Stomach (tissue), 8 donors: ENCODE measurements at regions not wholly inside any gene's neighbourhood (a gene's known extent, or its start where the extent isn't known, plus 50 kb on each side); places are given as distances from the start of the nearest gene placed in this dataset.

Experiments used
- DNase-seq, 2 donors: peaks; one replicate each; pipeline versions ENCODE4 v3.0.0 to v3.0.0-alpha.2; 2013 to 2019
- H3K27ac ChIP-seq, 5 donors: fragments of 200-600 bp in 4 of 5; sonication (generic) in 4 of 5; one replicate each; pipeline ENCODE4 v1.5.1; 2013 to 2019; ENCODE audit warnings: mild to moderate bottlenecking in 1 of 5, moderate library complexity in 1 of 5
- H3K27me3 ChIP-seq, 3 donors: fragments of 200-600 bp; sonication (generic); one replicate each; pipeline ENCODE4 v1.5.1; 2017 to 2019; ENCODE audit warnings: mixed run types in 1 of 3
- H3K36me3 ChIP-seq, 4 donors: fragments of 200-600 bp; sonication (generic); 1 replicate in 3 of 4; 2 replicates in 1 of 4; pipeline ENCODE4 v1.5.1; 2016 to 2019
- H3K4me1 ChIP-seq, 4 donors: fragments of 200-600 bp; sonication (generic); one replicate each; pipeline ENCODE4 v1.5.1; 2016 to 2019
- H3K4me3 ChIP-seq, 4 donors: fragments of 200-600 bp; sonication (generic) in 3 of 4; one replicate each; pipeline ENCODE4 v1.5.1; 2016 to 2019; ENCODE audit warnings: mild to moderate bottlenecking in 1 of 4
- H3K9me3 ChIP-seq, 4 donors: fragments of 200-600 bp; sonication (generic); one replicate each; pipeline ENCODE4 v1.5.1; 2016 to 2019
- EP300 ChIP-seq: sonication (generic); formaldehyde crosslinking; IDR thresholded peaks from one replicate; pipeline ENCODE4 v1.6.1; 2017; ENCODE audit warnings: antibody characterized with exemption
- POLR2A ChIP-seq, 4 donors: fragments of 450-650 bp; IDR thresholded peaks; one replicate each; pipeline ENCODE4 v1.6.1; 2016; ENCODE audit warnings: antibody characterized with exemption in 4 of 4, control low read depth in 2 of 4, mild to moderate bottlenecking in 1 of 4, moderate library complexity in 1 of 4
- POLR2AphosphoS5 ChIP-seq, 3 donors: sonication (generic); formaldehyde crosslinking; IDR thresholded peaks; one replicate each; pipeline ENCODE4 v1.6.1; 2016; ENCODE audit warnings: antibody characterized with exemption in 3 of 3
- WGBS, 5 donors: extraction: QIAGEN DNeasy Blood & Tissue Kit in 3 of 5; methylation state at CpG; one replicate each; pipeline versions ENCODE4 v1.1.5 to v1.1.7; 2013 to 2018; 5-methylcytosine and 5-hydroxymethylcytosine counted together
- intact Hi-C: fragments of 100-400 bp; cut with DNase I; formaldehyde crosslinking; loops from one replicate; pipeline ENCODE4 v1.15.1; 2023; ENCODE audit warnings: low total_unique reads
- TF ChIP-seq, protein P1 (sequence below), 7 experiments: fragments of 450-650 bp in 4 of 7; fragments of 200-600 bp in 3 of 7; sonication (generic) in 3 of 7; IDR thresholded peaks; one replicate each; pipeline ENCODE4 v1.5.1; 2016 to 2019; ENCODE audit warnings: antibody characterized with exemption in 7 of 7, control low read depth in 2 of 7, mild to moderate bottlenecking in 1 of 7
- donor health status: healthy with polysubstance abuse.
- donor health status: Bipolar disorder and iron deficiency.
- donor health status: healthy.

GRCh38 chrX:9191392-9191791 lies 157.5 kb upstream of the FAM9B start:
- WGBS, 5 donors: 85 to 95% (median 93%) methylated on average over 5 of the region's 5 CpGs
- H3K27ac ChIP-seq: no peak overlapping the region
- H3K9me3 ChIP-seq: no peaks in the 10 kb centered on the region
- no peaks in the 10 kb centered on the region for H3K4me1 ChIP-seq
- H3K27me3 ChIP-seq: no peaks in the 10 kb centered on the region
- H3K36me3 ChIP-seq: no peaks in the 10 kb centered on the region
- intact Hi-C loops: no loop called here
- DNase-seq: no peak
- H3K4me3 ChIP-seq: no peak overlapping the region
- TF ChIP-seq POLR2AphosphoS5 (IDR thresholded peaks at IDR 0.05) (no peak), POLR2A (IDR thresholded peaks at IDR 0.05) (no peak), EP300 (no peak)
- TF ChIP-seq, protein P1, sequence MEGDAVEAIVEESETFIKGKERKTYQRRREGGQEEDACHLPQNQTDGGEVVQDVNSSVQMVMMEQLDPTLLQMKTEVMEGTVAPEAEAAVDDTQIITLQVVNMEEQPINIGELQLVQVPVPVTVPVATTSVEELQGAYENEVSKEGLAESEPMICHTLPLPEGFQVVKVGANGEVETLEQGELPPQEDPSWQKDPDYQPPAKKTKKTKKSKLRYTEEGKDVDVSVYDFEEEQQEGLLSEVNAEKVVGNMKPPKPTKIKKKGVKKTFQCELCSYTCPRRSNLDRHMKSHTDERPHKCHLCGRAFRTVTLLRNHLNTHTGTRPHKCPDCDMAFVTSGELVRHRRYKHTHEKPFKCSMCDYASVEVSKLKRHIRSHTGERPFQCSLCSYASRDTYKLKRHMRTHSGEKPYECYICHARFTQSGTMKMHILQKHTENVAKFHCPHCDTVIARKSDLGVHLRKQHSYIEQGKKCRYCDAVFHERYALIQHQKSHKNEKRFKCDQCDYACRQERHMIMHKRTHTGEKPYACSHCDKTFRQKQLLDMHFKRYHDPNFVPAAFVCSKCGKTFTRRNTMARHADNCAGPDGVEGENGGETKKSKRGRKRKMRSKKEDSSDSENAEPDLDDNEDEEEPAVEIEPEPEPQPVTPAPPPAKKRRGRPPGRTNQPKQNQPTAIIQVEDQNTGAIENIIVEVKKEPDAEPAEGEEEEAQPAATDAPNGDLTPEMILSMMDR (IDR thresholded peaks at IDR 0.05): no peak

DNA sequence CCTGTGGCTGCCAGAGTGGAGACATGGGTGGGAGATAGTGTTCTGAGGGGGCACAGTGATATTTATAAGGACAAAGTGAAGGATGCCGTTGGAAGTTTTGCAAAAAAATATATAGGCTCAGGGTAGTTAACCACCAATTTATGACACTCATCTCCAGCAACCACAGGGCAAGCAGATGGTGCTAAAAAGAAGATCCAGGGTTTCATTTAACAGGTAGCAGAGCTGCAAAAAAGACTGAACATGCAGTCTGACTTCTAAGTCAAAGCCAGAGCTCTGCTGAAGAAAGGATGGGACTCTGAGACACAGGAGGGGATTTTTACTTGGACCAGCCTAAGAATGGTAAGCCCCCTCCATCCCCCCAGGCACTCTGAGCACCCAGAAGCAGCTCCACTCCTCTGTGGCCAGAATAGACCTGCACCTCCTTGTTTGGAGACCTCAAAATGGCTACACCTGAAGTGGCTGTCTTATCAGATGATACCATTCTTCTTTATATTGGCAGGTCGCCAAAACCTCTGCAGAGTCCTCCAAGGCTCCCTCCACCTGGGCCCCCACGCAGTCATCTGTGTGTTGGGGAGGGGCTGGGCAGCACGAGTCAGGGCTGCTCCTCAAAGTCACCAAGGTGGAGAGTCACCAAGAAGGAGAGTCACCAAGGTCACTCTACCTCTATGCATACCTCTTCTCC lies 161.4 kb upstream of the FAM9B start:
- Histone ChIP-seq H3K27ac (no peak overlapping the region), H3K36me3 (no peaks in the 10 kb centered on the region), H3K9me3 (no peaks in the 10 kb centered on the region), H3K27me3 (no peaks in the 10 kb centered on the region), H3K4me3 (no peak overlapping the region), H3K4me1 (no peaks in the 10 kb centered on the region)
- intact Hi-C loops: no loop called here
- TF ChIP-seq EP300 (no peak), POLR2AphosphoS5 (IDR thresholded peaks at IDR 0.05) (no peak), POLR2A (IDR thresholded peaks at IDR 0.05) (no peak)
- TF ChIP-seq, protein P1 (IDR thresholded peaks at IDR 0.05): no peak
- 27 to 68% (median 45%) methylated on average over 3 to 4 of the region's 4 CpGs for WGBS, 5 donors
- DNase-seq: no peak

- H3K36me3 ChIP-seq: no peaks in the 10 kb centered on the region
- H3K9me3 ChIP-seq: no peaks in the 10 kb centered on the region
- no peaks in the 10 kb centered on the region for H3K4me1 ChIP-seq
- no peaks in the 10 kb centered on the region for H3K27me3 ChIP-seq
- intact Hi-C loops: no loop called here
- TF ChIP-seq, protein P1 (IDR thresholded peaks at IDR 0.05): no peak
- TF ChIP-seq POLR2A (IDR thresholded peaks at IDR 0.05): no peak
- no peak for TF ChIP-seq EP300
- no peak for TF ChIP-seq POLR2AphosphoS5 (IDR thresholded peaks at IDR 0.05)
- DNase-seq: no peak
- H3K4me3 ChIP-seq: no peak overlapping the region
- 59 to 76% (median 65%) methylated on average over 6 of the region's 6 CpGs for WGBS, 5 donors
- H3K27ac ChIP-seq: no peak overlapping the region
Measured at GRCh38 chrX:9196961-9197640, 163.2 kb upstream of the FAM9B start.

DNA sequence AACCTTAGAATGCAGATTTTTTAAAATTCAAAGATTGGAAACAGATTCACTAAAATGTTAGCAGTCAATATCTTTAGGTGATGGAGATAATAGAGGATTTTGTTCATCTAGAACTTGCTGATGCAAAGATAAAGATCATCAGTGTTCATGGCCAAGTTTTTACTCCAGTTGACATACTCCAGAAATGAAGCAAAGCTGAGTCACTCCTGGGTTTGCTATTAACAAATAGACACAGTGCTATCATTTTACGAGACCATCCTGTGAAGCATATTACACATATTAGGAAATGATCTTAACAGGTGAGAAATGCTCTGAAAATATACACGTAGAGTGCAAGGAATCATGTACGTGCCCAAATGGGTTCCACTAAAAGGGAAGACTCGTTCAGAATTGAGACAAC lies 170.6 kb upstream of the FAM9B start:
- Histone ChIP-seq H3K4me3 (no peak overlapping the region), H3K9me3 (no peaks in the 10 kb centered on the region), H3K36me3 (no peaks in the 10 kb centered on the region), H3K27ac (no peak overlapping the region), H3K27me3 (no peaks in the 10 kb centered on the region), H3K4me1 (no peaks in the 10 kb centered on the region)
- whole genome bisulfite sequencing, 5 donors: 52 to 72% (median 58%) methylated on average over 4 of the region's 4 CpGs
- DNase-seq: no peak
- intact Hi-C loops: no loop called here
- TF ChIP-seq POLR2AphosphoS5 (IDR thresholded peaks at IDR 0.05) (no peak), EP300 (no peak), POLR2A (IDR thresholded peaks at IDR 0.05) (no peak)
- TF ChIP-seq, protein P1 (IDR thresholded peaks at IDR 0.05): no peak
